ENCODE measurements at regions not wholly inside any gene's neighbourhood (a gene's known extent, or its start where the extent isn't known, plus 50 kb on each side); places are given as distances from the start of the nearest gene placed in this dataset.

DNA sequence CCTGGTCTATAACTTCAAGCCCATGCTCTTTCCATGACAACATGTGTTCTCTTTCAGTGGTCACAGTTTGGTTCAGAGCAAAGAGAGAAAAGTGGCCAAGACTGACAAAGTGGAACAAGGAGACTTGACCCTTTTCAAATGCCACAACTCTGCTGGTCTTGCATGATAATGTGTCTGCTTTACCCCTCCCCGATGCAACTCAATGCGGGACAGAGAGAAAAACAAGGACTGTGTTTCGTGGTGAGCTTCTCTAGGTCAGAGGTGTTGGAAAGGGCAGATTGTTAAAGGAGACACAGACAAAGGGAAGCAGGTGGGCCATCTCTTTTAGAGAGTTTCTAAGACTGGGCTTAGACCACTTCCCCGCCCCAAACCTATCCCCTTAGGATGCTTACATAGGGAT, 61.6 kb upstream of the SERTM1 start:
- Histone ChIP-seq H3K4me3 (ENCODE audit: low read length) (no peak overlapping the region), H3K9ac (ENCODE audit: low read length) (no peak overlapping the region), H3K4me1 (ENCODE audit: control insufficient read depth, low read depth, low read length) (peaks cover 12% of the 10 kb centered on the region), H3K36me3 (ENCODE audit: control insufficient read depth, low read depth, low read length) (no peaks in the 10 kb centered on the region), H3K27ac (ENCODE audit: low read length) (no peak overlapping the region), H3K9me3 (ENCODE audit: control insufficient read depth, low read depth, low read length) (no peaks in the 10 kb centered on the region), H3K27me3 (ENCODE audit: control insufficient read depth, insufficient read depth, low read length) (no peaks in the 10 kb centered on the region)

DNA sequence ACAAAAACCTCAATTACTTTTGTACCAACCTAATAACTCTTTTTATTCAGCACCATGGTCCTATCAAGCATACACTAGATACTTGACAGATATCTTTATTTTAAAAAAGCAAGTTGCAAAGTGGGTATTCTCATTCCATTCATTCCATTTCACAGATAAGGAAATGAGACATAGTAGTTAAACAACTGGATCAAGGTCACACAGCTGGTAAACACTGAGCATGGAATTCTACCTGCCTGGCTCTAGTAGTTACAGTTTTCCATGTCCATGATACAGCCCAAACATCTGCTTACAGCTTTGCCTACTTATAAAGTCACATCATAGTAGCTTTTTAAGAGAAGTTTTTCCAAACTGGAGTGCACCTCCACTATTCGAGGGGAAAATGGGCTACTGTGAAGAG, 57.1 kb upstream of the SERTM1 start:
- Histone ChIP-seq H3K9me3 (ENCODE audit: control insufficient read depth, low read depth, low read length) (no peaks in the 10 kb centered on the region), H3K9ac (ENCODE audit: low read length) (no peak overlapping the region), H3K36me3 (ENCODE audit: control insufficient read depth, low read depth, low read length) (no peaks in the 10 kb centered on the region), H3K4me3 (ENCODE audit: low read length) (no peak overlapping the region), H3K27ac (ENCODE audit: low read length) (no peak overlapping the region), H3K27me3 (ENCODE audit: control insufficient read depth, insufficient read depth, low read length) (no peaks in the 10 kb centered on the region), H3K4me1 (ENCODE audit: control insufficient read depth, low read depth, low read length) (peaks cover 9% of the 10 kb centered on the region)

DNA sequence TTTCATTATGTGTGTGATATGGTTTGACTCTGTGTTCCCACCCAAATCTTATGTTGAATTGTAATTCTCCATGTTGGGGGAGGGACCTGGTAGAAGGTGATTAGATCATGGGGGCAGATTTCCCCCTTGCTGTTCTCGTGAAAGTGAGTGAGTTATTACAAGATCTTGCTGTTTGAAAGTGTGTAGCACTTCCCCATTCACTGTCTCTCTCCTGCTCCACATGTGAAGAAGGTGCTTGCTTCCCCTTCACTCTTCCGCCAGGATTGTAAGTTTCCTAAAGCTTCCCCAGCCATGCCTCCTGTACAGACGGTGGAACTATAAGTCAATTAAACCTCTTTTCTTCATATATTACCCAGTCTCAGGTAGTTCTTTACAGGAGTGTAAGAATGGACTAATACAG, 54.3 kb upstream of the SERTM1 start:
- Histone ChIP-seq H3K27ac (ENCODE audit: low read length) (no peak overlapping the region), H3K36me3 (ENCODE audit: control insufficient read depth, low read depth, low read length) (no peaks in the 10 kb centered on the region), H3K4me1 (ENCODE audit: control insufficient read depth, low read depth, low read length) (no peaks in the 10 kb centered on the region), H3K9ac (ENCODE audit: low read length) (no peak overlapping the region), H3K27me3 (ENCODE audit: control insufficient read depth, insufficient read depth, low read length) (no peaks in the 10 kb centered on the region), H3K9me3 (ENCODE audit: control insufficient read depth, low read depth, low read length) (no peaks in the 10 kb centered on the region), H3K4me3 (ENCODE audit: low read length) (no peak overlapping the region)

All from iPS-18a (cell line).